SK-N-MC (cell line): ENCODE measurements at regions not wholly inside any gene's neighbourhood (a gene's known extent, or its start where the extent isn't known, plus 50 kb on each side); places are given as distances from the start of the nearest gene placed in this dataset.

Source experiments
- DNase-seq: peaks from one replicate; pipeline ENCODE4 v3.0.0-alpha.2; 2011; ENCODE audit warnings: low read depth, low spot score
- H3K27ac ChIP-seq: fragments of 200-600 bp; sonication (generic); 2 replicates; pipeline ENCODE4 v1.5.1; 2016; ENCODE audit warnings: mixed run types
- H3K36me3 ChIP-seq: fragments of 200-600 bp; sonication (generic); 2 replicates; pipeline ENCODE4 v1.6.1; 2017; ENCODE audit warnings: antibody characterized with exemption, low read length, mixed read lengths; ENCODE audit not compliant: insufficient read depth
- H3K4me3 ChIP-seq: fragments of 200-600 bp; sonication (generic); 2 replicates; pipeline ENCODE4 v1.5.1; 2016
- H3K9ac ChIP-seq: fragments of 200-600 bp; sonication (generic); 2 replicates; pipeline ENCODE4 v1.8.0; 2017; ENCODE audit warnings: mixed run types, mixed read lengths; ENCODE audit not compliant: insufficient read length
- H3K9me3 ChIP-seq: fragments of 200-600 bp; sonication (generic); 2 replicates; pipeline ENCODE4 v1.6.1; 2017; ENCODE audit warnings: low read depth, mild to moderate bottlenecking, antibody characterized with exemption, low read length, moderate library complexity, mixed read lengths
- EZH2 ChIP-seq: fragments of 200-600 bp; sonication (generic); IDR thresholded peaks from one replicate; pipeline ENCODE4 v1.6.1; 2017; ENCODE audit warnings: antibody characterized with exemption
- FOXP2 ChIP-seq: optimal IDR thresholded peaks from 2 replicates; pipeline ENCODE3; 2011; ENCODE audit warnings: mild to moderate bottlenecking, moderate library complexity; ENCODE audit not compliant: insufficient read depth; ENCODE audit errors: extremely low read length, control extremely low read depth
- POLR2AphosphoS5 ChIP-seq: IDR thresholded peaks from 2 replicates; pipeline ENCODE4 v1.6.1; 2012; ENCODE audit warnings: mild to moderate bottlenecking, low read depth, low read length, borderline replicate concordance

- Histone ChIP-seq H3K36me3 (no peaks in the 10 kb centered on the region), H3K9ac (no peak overlapping the region), H3K4me3 (no peak overlapping the region), H3K9me3 (no peaks in the 10 kb centered on the region), H3K27ac (no peak overlapping the region)
- peak; percentile 34 for DNase-seq
- TF ChIP-seq POLR2AphosphoS5 (no peak), EZH2 (no peak), FOXP2 (no peak)
Observed at GRCh38 chr5:26700759-26701384, 337.5 kb downstream of the CDH9 start.

- TF ChIP-seq EZH2 (no peak), POLR2AphosphoS5 (no peak), FOXP2 (no peak)
- Histone ChIP-seq H3K36me3 (no peaks in the 10 kb centered on the region), H3K4me3 (no peak overlapping the region), H3K27ac (no peak overlapping the region), H3K9me3 (no peaks in the 10 kb centered on the region), H3K9ac (no peak overlapping the region)
- no peak for DNase-seq
Observed at GRCh38 chr5:26692952-26693351, 345.4 kb downstream of the CDH9 start.

DNA sequence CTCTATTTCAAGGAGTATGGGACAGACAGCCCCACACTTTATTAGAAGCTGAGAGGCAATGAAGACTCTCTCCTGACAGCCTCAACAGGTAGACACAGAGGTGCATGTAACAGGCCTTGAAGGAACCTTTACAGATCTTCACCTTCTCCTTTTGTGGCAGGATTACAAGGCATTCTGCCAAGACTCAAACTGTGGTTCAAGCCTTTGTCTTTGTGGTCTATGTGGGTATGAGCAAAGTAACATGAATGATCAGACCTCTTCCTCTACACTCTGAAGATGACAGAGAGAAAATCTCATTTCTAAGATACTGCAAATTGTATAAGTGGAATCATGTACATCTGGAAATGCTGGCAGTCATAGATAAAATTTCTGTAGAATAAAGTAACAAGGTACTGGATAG, 346.9 kb downstream of the CDH9 start:
- Histone ChIP-seq H3K4me3 (no peak overlapping the region), H3K27ac (no peak overlapping the region), H3K9me3 (no peaks in the 10 kb centered on the region), H3K9ac (no peak overlapping the region), H3K36me3 (no peaks in the 10 kb centered on the region)
- DNase-seq = no peak
- no peak for TF ChIP-seq FOXP2
- TF ChIP-seq POLR2AphosphoS5 = no peak
- TF ChIP-seq EZH2 = no peak

DNA sequence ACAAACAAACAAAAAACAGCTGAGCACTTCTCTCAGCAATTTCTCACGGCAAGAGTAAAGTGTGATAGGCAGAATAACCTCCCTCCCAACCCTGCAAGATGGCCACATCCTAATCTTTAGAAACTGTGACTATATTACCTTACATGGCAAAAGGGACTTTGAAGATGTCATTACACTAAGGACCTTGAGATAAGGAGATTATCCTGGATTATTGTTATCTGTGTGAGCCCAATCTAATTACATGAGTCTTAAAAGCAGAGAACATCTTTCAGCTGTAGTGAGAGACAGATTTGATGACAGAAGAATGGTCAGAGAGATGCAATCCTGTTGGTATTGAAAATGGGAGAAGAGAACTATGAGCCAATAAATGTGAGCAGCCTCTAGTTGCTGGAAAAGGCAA, 347.9 kb downstream of the CDH9 start:
- Histone ChIP-seq H3K4me3 (no peak overlapping the region), H3K9ac (no peak overlapping the region), H3K27ac (no peak overlapping the region), H3K36me3 (no peaks in the 10 kb centered on the region), H3K9me3 (no peaks in the 10 kb centered on the region)
- DNase-seq = no peak
- TF ChIP-seq EZH2 = no peak
- TF ChIP-seq FOXP2 = no peak
- TF ChIP-seq POLR2AphosphoS5 = no peak

DNA sequence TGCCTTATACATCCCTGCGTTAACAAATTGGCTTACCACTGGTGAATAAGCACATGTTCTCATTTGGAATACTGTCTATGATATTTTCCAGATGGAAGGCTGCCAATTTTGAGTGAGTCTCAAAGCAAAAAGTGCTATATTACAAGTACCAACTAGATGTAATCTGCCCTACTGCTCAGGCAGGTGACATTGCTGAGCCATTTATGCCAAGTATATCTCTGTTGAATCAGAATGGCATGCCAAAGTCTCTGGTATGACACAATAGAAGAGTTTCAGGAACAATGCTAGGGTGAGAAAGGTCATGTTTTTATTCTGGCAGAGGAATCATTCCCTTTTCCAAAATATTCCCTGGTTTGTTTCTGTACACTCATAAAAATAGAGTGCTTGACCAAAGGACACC, 356.5 kb downstream of the CDH9 start:
- H3K27ac ChIP-seq = no peak overlapping the region
- no peak overlapping the region for H3K9ac ChIP-seq
- no peaks in the 10 kb centered on the region for H3K36me3 ChIP-seq
- H3K9me3 ChIP-seq = no peaks in the 10 kb centered on the region
- no peak overlapping the region for H3K4me3 ChIP-seq
- no peak for TF ChIP-seq EZH2
- no peak for TF ChIP-seq POLR2AphosphoS5
- TF ChIP-seq FOXP2 = no peak
- no peak for DNase-seq

DNA sequence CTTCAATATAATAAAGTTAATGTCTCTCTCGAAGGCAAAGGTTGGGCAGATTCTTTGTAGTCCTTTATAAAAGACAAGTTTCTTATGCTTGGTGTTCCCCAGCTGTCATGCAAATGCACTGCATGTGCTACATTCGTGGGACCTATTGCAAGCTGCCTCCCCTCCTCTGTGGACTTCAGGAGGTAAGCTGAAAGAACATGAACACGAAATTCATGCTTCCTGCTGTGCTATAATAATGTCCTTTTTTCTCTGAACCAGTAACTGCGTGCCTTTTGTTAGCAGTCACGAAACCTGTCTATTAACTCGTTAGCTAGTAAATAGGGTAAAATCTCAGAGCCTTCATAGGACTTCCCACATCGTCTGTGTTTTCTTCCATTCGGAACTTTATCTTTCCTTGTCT, 363.5 kb downstream of the CDH9 start:
- DNase-seq = no peak
- no peaks in the 10 kb centered on the region for H3K36me3 ChIP-seq
- H3K9me3 ChIP-seq = no peaks in the 10 kb centered on the region
- H3K27ac ChIP-seq = no peak overlapping the region
- TF ChIP-seq EZH2 = no peak
- no peak for TF ChIP-seq FOXP2
- TF ChIP-seq POLR2AphosphoS5 = no peak
- no peak overlapping the region for H3K4me3 ChIP-seq
- no peak overlapping the region for H3K9ac ChIP-seq

- no peak for DNase-seq
Observed at GRCh38 chr5:26669523-26669922, 368.9 kb downstream of the CDH9 start.

DNA sequence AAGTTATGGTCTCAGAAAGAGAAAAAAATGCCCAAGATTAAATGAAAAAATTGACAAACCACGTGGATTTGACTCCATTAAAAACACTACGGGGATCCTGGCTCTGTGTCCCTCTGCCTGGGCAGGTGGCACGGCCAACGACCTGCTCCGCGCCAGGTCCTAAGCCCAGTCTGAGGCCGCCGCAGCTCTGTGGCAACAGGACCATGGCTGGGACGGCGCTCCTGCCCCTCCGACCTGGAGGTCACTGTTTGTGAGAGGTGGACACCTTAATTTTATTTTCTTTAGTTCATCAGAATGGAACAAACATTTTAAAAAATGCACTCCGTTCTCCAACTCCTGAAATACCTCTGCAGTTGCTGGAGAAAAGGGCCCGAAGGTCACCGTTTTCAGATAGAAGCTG, 369.4 kb downstream of the CDH9 start:
- Histone ChIP-seq H3K4me3 (no peak overlapping the region), H3K27ac (no peak overlapping the region), H3K36me3 (no peaks in the 10 kb centered on the region), H3K9ac (no peak overlapping the region), H3K9me3 (no peaks in the 10 kb centered on the region)
- no peak for DNase-seq
- TF ChIP-seq EZH2 = no peak

More at GRCh38 chr5:26669523-26669922, 368.9 kb downstream of the CDH9 start:
- no peak for TF ChIP-seq EZH2
- no peak for TF ChIP-seq FOXP2
- no peak for TF ChIP-seq POLR2AphosphoS5
- Histone ChIP-seq H3K36me3 (no peaks in the 10 kb centered on the region), H3K4me3 (no peak overlapping the region), H3K9ac (no peak overlapping the region), H3K27ac (no peak overlapping the region), H3K9me3 (no peaks in the 10 kb centered on the region)

GRCh38 chr5:26666371-26666770, 372.0 kb downstream of the CDH9 start:
- Histone ChIP-seq H3K36me3 (no peaks in the 10 kb centered on the region), H3K4me3 (no peak overlapping the region), H3K9me3 (no peaks in the 10 kb centered on the region), H3K9ac (no peak overlapping the region), H3K27ac (no peak overlapping the region)
- peak; percentile 2 for DNase-seq
- TF ChIP-seq POLR2AphosphoS5 = no peak
- TF ChIP-seq EZH2 = no peak
- no peak for TF ChIP-seq FOXP2
